NCI-H2227 (cell line): ENCODE measurements at regions not wholly inside any gene's neighbourhood (a gene's known extent, or its start where the extent isn't known, plus 50 kb on each side); places are given as distances from the start of the nearest gene placed in this dataset.

ENCODE experiments used
- DNase-seq: peaks from one replicate; lab custom pipeline; 2025; ENCODE audit not compliant: unreplicated experiment; lab: John Stamatoyannopoulos, UW

DNA sequence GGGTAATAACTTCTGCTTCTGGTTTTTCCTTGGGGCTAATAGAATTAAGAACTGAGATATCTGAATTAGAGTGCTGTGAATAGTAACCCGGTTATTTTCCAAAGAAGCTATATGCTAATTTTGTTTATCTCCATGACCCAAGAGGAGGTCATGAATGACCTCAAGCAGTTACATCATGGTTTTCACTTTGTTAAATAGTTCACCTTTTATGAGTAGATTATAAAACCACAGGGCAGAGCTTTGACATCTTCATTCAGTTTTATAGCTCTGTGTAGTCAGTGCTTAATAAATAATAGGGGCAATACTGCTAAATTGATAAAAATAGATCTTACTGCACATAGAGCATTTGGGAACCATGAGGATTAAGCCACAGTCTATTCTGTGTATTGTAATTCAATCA lies 462.2 kb downstream of the LRIG3 start:
- no peak for DNase-seq

- DNase-seq = no peak
These were observed 461.1 kb downstream of the LRIG3 start for GRCh38 chr12:58459191-58459590.

DNA sequence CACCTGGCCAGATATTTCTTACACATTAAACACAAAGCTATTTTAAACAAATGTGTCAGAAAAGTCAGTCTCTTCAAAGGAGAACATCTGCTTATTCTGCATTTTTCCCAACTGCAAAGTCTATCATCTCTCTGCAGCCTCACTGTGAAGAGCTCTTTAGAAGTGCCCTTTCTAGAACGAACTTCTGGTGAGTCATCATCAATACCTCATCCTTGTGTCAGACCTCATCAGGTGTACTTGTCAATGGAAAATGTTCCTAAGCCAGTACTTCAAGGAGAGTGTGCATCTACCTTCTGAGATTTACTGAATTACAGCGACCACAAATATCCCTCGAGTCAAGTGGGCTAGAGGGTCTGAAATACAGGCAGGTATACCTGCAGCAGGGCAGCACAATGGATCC lies 457.3 kb downstream of the LRIG3 start:
- no peak for DNase-seq

- no peak for DNase-seq
These were observed 454.9 kb downstream of the LRIG3 start for GRCh38 chr12:58465418-58465817.

GRCh38 chr12:58470266-58471010 lies 449.9 kb downstream of the LRIG3 start:
- no peak for DNase-seq

- no peak for DNase-seq
These were observed 440.9 kb downstream of the LRIG3 start for GRCh38 chr12:58479401-58479800.

- no peak for DNase-seq
These were observed 438.5 kb downstream of the LRIG3 start for GRCh38 chr12:58481811-58482210.

DNA sequence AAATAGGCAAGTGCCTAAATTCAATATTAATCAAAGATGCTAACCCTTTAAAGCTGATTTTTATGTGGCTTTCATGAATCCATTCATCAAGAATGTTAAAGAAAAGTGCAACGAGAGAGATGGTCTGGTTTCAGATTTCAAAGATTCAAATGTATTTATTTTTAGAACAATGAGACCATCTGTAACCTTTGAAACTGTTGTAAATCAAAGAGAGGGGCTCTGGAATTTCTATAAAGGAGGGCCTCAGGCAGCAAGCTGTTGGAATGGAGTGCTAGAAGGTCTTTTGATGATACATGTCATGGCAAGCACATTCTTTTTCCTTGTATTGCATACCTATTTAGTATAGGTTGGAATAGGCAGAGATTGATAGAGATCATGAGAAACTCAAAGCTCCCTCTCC lies 433.0 kb downstream of the LRIG3 start:
- DNase-seq = no peak

- no peak for DNase-seq
These were observed 432.6 kb downstream of the LRIG3 start for GRCh38 chr12:58487678-58488161.

- DNase-seq = no peak
These were observed 430.9 kb downstream of the LRIG3 start for GRCh38 chr12:58489394-58489793.

DNA sequence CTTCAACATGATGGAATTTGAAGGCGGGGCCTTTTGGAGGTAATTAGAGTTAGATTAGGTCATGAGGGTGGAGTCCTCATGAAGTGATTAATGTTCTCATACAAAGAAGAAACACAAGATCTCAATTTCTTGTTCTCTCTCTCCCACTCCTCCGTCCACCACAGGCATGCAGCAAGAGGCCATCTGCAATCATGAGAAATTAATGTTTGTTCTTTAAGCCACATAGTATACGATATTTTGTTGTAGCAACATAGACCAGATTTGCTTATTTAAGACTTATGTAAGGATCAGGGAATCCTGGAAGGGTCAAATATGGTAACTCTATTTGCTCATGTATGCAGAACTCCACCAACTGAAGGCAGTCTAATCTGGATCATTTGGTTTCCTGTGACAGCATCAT lies 429.0 kb downstream of the LRIG3 start:
- no peak for DNase-seq

GRCh38 chr12:58496411-58497190 lies 423.7 kb downstream of the LRIG3 start:
- no peak for DNase-seq

GRCh38 chr12:58500399-58500798 lies 419.9 kb downstream of the LRIG3 start:
- DNase-seq = no peak

DNA sequence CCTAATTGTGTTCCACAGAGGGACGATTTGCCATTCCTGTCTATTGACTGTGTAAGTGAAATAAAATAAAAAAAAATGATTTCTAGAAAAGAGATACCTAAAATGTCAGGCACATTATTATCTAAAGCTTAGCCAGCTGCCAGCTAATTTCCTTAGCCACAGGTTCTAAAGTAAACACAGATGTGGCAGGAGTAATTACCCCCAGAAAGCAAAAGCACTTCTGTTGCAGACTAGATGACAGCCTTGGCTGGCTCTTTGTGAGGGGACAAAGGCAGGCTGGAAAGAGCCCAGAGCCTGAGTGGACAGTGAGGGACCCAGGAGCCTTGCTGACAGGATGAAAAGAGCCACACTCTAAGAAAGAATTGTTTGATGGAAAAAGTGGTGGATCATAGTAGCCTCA lies 418.1 kb downstream of the LRIG3 start:
- DNase-seq = peak; percentile 65

- peak; percentile 6 for DNase-seq
These were observed 417.5 kb downstream of the LRIG3 start for GRCh38 chr12:58502841-58503240.

- DNase-seq = no peak
These were observed 416.6 kb downstream of the LRIG3 start for GRCh38 chr12:58503731-58504130.

GRCh38 chr12:58504143-58504938 lies 416.0 kb downstream of the LRIG3 start:
- peak; percentile 56 for DNase-seq

DNA sequence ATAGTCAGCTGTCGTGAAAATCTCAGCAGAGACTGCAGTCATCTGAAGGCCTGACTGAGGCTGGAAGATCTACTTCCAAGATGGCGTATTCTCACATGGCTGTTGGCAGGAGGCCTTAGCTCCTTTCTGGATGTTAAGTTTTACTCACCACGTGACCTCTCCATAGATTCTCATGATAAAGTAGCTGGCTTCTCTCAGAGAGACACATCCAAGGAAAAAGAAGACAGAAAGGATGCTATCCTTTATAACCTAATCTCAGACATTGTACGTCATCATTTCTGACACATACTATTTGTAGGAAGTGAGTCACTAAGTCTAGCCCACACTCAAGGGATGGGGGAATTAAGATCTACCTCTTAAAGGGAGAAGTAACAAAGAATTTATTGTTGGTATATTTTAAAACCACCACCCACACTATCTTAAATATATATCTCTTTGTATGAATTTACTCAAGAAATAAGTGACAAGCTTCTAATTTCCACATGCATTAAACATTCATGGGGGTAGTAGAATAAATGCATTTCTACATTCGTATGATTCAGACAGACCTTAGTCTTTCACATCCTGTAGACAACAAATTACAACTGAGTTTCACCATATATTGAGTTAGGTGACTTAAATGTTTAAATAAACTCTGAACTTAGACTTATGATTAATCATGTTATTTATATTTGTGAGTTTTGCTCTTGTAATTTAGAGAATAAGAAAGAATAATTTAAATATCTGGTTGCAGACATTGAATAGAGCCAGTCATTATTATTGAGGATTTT lies 411.0 kb downstream of the LRIG3 start:
- DNase-seq = no peak

DNA sequence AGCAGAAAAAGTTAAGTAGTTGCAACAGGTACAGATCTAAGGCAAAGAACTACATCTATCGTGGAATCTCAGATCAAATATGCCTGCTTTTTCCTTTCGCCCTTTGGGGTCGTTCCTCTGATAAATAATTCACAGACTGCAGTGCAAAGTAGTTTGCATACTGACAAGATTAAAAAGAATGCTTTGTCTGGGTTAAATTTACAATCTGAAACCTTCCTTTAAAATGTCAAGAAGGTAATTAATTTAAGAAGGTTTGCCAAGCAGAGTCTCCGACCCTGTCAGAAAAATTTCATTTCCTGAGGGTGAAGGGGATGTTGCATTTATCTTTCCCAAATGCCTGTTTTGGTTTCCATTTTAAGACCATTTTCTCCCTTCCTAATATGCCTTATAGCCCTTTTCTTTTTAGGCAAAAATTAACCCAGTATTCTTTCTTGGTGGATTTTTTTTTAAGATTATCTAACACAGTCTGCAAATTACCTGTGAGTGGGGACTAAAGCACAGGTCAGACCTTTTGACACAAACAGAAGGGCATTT lies 406.9 kb downstream of the LRIG3 start:
- no peak for DNase-seq

DNA sequence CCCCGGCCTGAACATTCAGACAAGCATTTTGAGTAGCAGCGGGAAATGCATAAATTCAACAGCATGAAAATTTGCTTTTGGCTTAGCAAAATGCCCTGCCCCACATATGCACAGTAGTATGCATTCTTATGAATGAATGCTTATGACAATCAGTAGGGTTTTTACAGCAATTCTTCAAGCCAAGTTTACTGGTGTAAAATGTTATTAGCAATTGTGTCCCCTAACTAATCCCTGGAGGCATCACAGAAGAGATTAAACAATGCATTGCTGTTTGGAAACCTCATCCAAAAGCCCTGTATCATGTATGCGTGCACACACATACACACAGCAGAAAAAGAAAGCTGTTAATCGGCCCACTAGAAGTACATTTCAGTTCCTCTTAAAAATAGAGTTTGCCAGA lies 406.5 kb downstream of the LRIG3 start:
- DNase-seq = no peak

DNA sequence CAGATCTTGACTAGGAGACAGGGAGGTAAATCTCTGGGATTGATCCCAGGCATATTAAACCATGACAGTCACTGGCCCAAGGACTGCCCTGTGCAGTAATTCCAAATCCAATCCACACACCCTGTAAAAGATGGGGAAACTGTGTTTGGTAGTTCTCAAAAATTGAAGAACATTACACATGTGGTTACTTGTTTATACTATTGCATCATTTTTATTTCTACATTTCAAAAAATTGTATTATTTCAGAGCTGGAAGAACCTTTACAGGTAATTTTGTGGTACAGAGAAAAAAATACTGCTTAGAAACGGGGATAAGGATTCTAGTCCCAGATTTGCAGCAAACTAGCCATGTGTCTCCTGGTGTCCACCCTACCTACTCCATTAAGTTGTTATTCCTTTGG lies 400.5 kb downstream of the LRIG3 start:
- no peak for DNase-seq
